DND-41 (cell line): ENCODE measurements at regions not wholly inside any gene's neighbourhood (a gene's known extent, or its start where the extent isn't known, plus 50 kb on each side); places are given as distances from the start of the nearest gene placed in this dataset.

Source experiments
- ATAC-seq: fragments of 200-7000 bp; cut with Tn5 transposase; 3 replicates; pipeline ENCODE4 v1.9.1; 2021; ENCODE audit warnings: low read depth; ENCODE audit not compliant: insufficient read depth
- DNase-seq: peaks from one replicate; pipeline ENCODE4 v3.0.0-alpha.2; 2020
- H2AFZ ChIP-seq: 2 replicates; pipeline ENCODE4 v1.6.0; 2012; ENCODE audit warnings: low read depth, low read length
- H3K27ac ChIP-seq: 2 replicates; pipeline ENCODE4 v1.5.1; 2012; ENCODE audit warnings: low read length, inconsistent platforms
- H3K27me3 ChIP-seq: fragments of 200-600 bp; sonication (generic); 2 replicates; pipeline ENCODE4 v1.6.0; 2012; ENCODE audit warnings: low read length, mild to moderate bottlenecking, inconsistent platforms; ENCODE audit not compliant: insufficient read depth, poor library complexity
- H3K36me3 ChIP-seq: 2 replicates; pipeline ENCODE4 v1.5.1; 2012; ENCODE audit warnings: low read length, inconsistent platforms; ENCODE audit not compliant: insufficient read depth
- H3K4me1 ChIP-seq: 2 replicates; pipeline ENCODE4 v1.5.1; 2012; ENCODE audit warnings: mild to moderate bottlenecking, low read length; ENCODE audit not compliant: insufficient read depth
- H3K4me2 ChIP-seq: 2 replicates; pipeline ENCODE4 v1.6.0; 2012; ENCODE audit warnings: mild to moderate bottlenecking, moderate library complexity, low read length, inconsistent platforms; ENCODE audit not compliant: insufficient read depth
- H3K4me3 ChIP-seq, 2 experiments: fragments of 200-600 bp in 1 of 2; shearing (Covaris generic) in 1 of 2; 2 replicates each; pipeline ENCODE4 v1.5.1; 2012 to 2016; ENCODE audit warnings: inconsistent platforms in 2 of 2, low read length in 2 of 2, mild to moderate bottlenecking in 2 of 2, low read depth in 1 of 2, moderate library complexity in 1 of 2
- H3K79me2 ChIP-seq: 2 replicates; pipeline ENCODE4 v1.6.0; 2012; ENCODE audit warnings: low read length, inconsistent platforms; ENCODE audit not compliant: insufficient read depth
- H3K9ac ChIP-seq: 2 replicates; pipeline ENCODE4 v1.6.0; 2012; ENCODE audit warnings: low read depth, mild to moderate bottlenecking, inconsistent platforms, low read length, moderate library complexity
- H3K9me3 ChIP-seq: 2 replicates; pipeline ENCODE4 v1.5.1; 2012; ENCODE audit warnings: low read length, moderate library complexity, mild to moderate bottlenecking, inconsistent platforms; ENCODE audit not compliant: insufficient read depth, severe bottlenecking
- H4K20me1 ChIP-seq: 2 replicates; pipeline ENCODE4 v1.6.0; 2012; ENCODE audit warnings: low read length; ENCODE audit not compliant: insufficient read depth
- EZH2 ChIP-seq: IDR thresholded peaks from 3 replicates; pipeline ENCODE4 v1.6.1; 2012; ENCODE audit warnings: borderline replicate concordance, low read depth, mild to moderate bottlenecking, moderate library complexity, low read length, inconsistent platforms; ENCODE audit not compliant: severe bottlenecking
- TF ChIP-seq, protein P1 (sequence below): IDR thresholded peaks from 2 replicates; pipeline ENCODE4 v1.5.1; 2012; ENCODE audit warnings: borderline replicate concordance, low read length, moderate library complexity, mild to moderate bottlenecking; ENCODE audit not compliant: poor library complexity, severe bottlenecking; ENCODE audit errors: extremely low read depth

DNA sequence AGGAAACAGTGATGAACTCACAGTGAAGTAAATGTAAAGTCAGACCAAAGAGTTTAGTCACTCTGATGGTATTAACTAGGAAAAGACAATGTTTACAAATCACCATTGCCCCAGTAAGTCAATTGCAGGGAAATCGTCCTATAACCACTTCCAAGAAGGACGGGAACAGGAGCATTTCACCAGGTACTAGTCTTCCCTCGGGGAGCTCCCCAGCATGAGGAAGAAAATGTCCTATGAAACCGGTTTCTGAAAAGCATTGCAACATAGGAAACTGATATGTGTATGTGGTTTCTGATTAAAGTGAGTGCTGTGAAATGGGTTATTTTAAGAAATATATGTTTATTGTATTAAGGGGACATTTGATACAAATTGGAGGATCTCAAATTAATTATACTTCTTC lies 626.7 kb upstream of the ADAMTS16 start:
- Histone ChIP-seq H3K79me2 (no peaks in the 10 kb centered on the region), H3K27ac (no peak overlapping the region), H4K20me1 (no peaks in the 10 kb centered on the region), H3K4me2 (no peak overlapping the region), H2AFZ (0 out of 2 replicates have a peak overlapping the region, but pooled peaks have one; percentile 11), H3K4me3 (no peak overlapping the region), H3K9me3 (no peaks in the 10 kb centered on the region), H3K4me1 (peaks cover 42% of the 10 kb centered on the region), H3K27me3 (no peaks in the 10 kb centered on the region), H3K9ac (no peak overlapping the region), H3K36me3 (no peaks in the 10 kb centered on the region)
- TF ChIP-seq EZH2, result no peak
- TF ChIP-seq, protein P1, sequence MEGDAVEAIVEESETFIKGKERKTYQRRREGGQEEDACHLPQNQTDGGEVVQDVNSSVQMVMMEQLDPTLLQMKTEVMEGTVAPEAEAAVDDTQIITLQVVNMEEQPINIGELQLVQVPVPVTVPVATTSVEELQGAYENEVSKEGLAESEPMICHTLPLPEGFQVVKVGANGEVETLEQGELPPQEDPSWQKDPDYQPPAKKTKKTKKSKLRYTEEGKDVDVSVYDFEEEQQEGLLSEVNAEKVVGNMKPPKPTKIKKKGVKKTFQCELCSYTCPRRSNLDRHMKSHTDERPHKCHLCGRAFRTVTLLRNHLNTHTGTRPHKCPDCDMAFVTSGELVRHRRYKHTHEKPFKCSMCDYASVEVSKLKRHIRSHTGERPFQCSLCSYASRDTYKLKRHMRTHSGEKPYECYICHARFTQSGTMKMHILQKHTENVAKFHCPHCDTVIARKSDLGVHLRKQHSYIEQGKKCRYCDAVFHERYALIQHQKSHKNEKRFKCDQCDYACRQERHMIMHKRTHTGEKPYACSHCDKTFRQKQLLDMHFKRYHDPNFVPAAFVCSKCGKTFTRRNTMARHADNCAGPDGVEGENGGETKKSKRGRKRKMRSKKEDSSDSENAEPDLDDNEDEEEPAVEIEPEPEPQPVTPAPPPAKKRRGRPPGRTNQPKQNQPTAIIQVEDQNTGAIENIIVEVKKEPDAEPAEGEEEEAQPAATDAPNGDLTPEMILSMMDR, result no peak
- ATAC-seq (no peak), DNase-seq (no peak)

DNA sequence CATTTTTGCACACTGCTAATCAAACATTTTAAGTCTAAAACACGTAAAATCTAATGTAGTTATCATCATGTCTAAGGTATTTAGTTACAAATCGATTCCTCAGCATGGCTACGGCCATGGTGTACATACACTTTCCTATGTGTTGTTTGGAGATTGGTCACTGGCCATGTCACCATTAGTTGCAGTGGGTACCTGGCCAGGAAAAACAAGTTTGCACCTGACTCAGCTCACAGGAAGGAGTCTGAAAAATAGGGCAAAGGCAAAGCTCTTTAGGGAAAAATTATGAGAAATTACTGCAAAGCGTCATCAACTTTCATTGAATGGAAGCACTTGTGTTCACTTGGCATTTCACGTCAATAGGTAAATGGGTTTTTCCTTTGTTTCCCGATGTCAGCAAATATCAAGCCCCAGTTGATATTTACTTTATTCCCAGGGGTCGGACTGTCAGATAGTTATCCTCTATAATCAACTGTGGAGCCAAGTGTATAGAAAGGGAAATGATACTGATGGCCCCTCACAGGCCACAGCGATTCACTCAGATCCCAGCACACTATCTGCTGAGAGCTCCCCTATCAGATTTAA lies 626.0 kb upstream of the ADAMTS16 start:
- Histone ChIP-seq H3K4me2 (no peak overlapping the region), H3K9ac (no peak overlapping the region), H3K27me3 (no peaks in the 10 kb centered on the region), H3K79me2 (no peaks in the 10 kb centered on the region), H3K27ac (no peak overlapping the region), H3K9me3 (no peaks in the 10 kb centered on the region), H2AFZ (no peak overlapping the region), H3K4me1 (peaks cover 42% of the 10 kb centered on the region), H3K4me3 (no peak overlapping the region), H4K20me1 (no peaks in the 10 kb centered on the region), H3K36me3 (no peaks in the 10 kb centered on the region)
- no peak for ATAC-seq
- DNase-seq, result no peak
- TF ChIP-seq EZH2, result no peak
- TF ChIP-seq, protein P1, result no peak

DNA sequence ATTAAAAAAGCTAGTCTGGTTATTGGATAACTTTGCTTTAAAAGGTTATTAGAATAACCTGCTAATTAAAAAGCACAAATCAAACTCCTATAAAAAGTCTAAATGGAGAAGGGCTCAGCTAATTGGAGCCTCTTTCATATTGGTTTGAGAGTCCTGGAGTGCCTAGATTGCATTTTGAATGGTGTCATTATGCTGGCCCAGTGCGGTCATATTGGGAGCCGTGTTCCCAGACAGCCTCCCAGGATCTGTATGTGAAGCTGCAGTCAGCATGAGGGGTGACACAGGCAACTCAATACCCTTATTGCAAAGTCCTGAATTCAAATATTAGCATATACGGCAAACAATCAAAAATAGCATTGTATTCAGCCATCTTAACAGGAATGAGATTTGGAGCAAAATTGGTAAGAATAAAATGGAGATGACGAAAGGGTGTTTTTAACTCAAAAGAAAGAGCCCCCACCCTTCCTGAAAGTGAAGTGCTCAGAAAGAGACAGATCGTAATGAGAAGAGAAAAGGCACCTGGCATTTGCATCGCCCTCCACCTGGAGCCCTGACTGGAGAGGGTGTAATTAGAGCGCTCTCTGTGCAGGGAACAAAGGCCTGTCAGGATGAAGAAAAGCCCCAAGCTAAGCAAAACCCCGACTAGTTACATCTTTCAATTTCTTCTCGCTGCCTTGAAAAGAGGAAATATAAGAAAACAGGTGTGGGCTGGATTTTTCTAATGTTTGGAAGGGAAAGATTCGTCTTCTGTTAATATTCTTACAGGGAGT lies 621.0 kb upstream of the ADAMTS16 start:
- H3K36me3 ChIP-seq, result no peaks in the 10 kb centered on the region
- peak overlapping the region; percentile 39; the same call in 1 of the 2 replicates for H3K27ac ChIP-seq
- DNase-seq (no peak), ATAC-seq (no peak; the same call in 2 of the 3 replicates)
- peaks cover 44% of the 10 kb centered on the region for H3K4me1 ChIP-seq
- TF ChIP-seq EZH2, result no peak
- TF ChIP-seq, protein P1, result no peak
- no peaks in the 10 kb centered on the region for H3K9me3 ChIP-seq
- H3K9ac ChIP-seq, result no peak overlapping the region
- no peaks in the 10 kb centered on the region for H4K20me1 ChIP-seq
- H2AFZ ChIP-seq, result 0 out of 2 replicates have a peak overlapping the region, but pooled peaks have one; percentile 45
- no peaks in the 10 kb centered on the region for H3K27me3 ChIP-seq
- H3K79me2 ChIP-seq, result no peaks in the 10 kb centered on the region
- no peak overlapping the region for H3K4me3 ChIP-seq
- H3K4me2 ChIP-seq, result no peak overlapping the region
